Stomach (tissue), 8 donors: ENCODE measurements at regions not wholly inside any gene's neighbourhood (a gene's known extent, or its start where the extent isn't known, plus 50 kb on each side); places are given as distances from the start of the nearest gene placed in this dataset.

Source experiments
- DNase-seq, 2 donors: peaks; one replicate each; pipeline versions ENCODE4 v3.0.0 to v3.0.0-alpha.2; 2013 to 2019
- H3K27ac ChIP-seq, 5 donors: fragments of 200-600 bp in 4 of 5; sonication (generic) in 4 of 5; one replicate each; pipeline ENCODE4 v1.5.1; 2013 to 2019; ENCODE audit warnings: mild to moderate bottlenecking in 1 of 5, moderate library complexity in 1 of 5
- H3K27me3 ChIP-seq, 3 donors: fragments of 200-600 bp; sonication (generic); one replicate each; pipeline ENCODE4 v1.5.1; 2017 to 2019; ENCODE audit warnings: mixed run types in 1 of 3
- H3K36me3 ChIP-seq, 4 donors: fragments of 200-600 bp; sonication (generic); 1 replicate in 3 of 4; 2 replicates in 1 of 4; pipeline ENCODE4 v1.5.1; 2016 to 2019
- H3K4me1 ChIP-seq, 4 donors: fragments of 200-600 bp; sonication (generic); one replicate each; pipeline ENCODE4 v1.5.1; 2016 to 2019
- H3K4me3 ChIP-seq, 4 donors: fragments of 200-600 bp; sonication (generic) in 3 of 4; one replicate each; pipeline ENCODE4 v1.5.1; 2016 to 2019; ENCODE audit warnings: mild to moderate bottlenecking in 1 of 4
- H3K9me3 ChIP-seq, 4 donors: fragments of 200-600 bp; sonication (generic); one replicate each; pipeline ENCODE4 v1.5.1; 2016 to 2019
- EP300 ChIP-seq: sonication (generic); formaldehyde crosslinking; IDR thresholded peaks from one replicate; pipeline ENCODE4 v1.6.1; 2017; ENCODE audit warnings: antibody characterized with exemption
- POLR2A ChIP-seq, 4 donors: fragments of 450-650 bp; IDR thresholded peaks; one replicate each; pipeline ENCODE4 v1.6.1; 2016; ENCODE audit warnings: antibody characterized with exemption in 4 of 4, control low read depth in 2 of 4, mild to moderate bottlenecking in 1 of 4, moderate library complexity in 1 of 4
- POLR2AphosphoS5 ChIP-seq, 3 donors: sonication (generic); formaldehyde crosslinking; IDR thresholded peaks; one replicate each; pipeline ENCODE4 v1.6.1; 2016; ENCODE audit warnings: antibody characterized with exemption in 3 of 3
- WGBS, 5 donors: extraction: QIAGEN DNeasy Blood & Tissue Kit in 3 of 5; methylation state at CpG; one replicate each; pipeline versions ENCODE4 v1.1.5 to v1.1.7; 2013 to 2018; 5-methylcytosine and 5-hydroxymethylcytosine counted together
- intact Hi-C: fragments of 100-400 bp; cut with DNase I; formaldehyde crosslinking; loops from one replicate; pipeline ENCODE4 v1.15.1; 2023; ENCODE audit warnings: low total_unique reads
- TF ChIP-seq, protein P1 (sequence below), 7 experiments: fragments of 450-650 bp in 4 of 7; fragments of 200-600 bp in 3 of 7; sonication (generic) in 3 of 7; IDR thresholded peaks; one replicate each; pipeline ENCODE4 v1.5.1; 2016 to 2019; ENCODE audit warnings: antibody characterized with exemption in 7 of 7, control low read depth in 2 of 7, mild to moderate bottlenecking in 1 of 7
- donor health status: healthy with polysubstance abuse.
- donor health status: Bipolar disorder and iron deficiency.
- donor health status: healthy.

DNA sequence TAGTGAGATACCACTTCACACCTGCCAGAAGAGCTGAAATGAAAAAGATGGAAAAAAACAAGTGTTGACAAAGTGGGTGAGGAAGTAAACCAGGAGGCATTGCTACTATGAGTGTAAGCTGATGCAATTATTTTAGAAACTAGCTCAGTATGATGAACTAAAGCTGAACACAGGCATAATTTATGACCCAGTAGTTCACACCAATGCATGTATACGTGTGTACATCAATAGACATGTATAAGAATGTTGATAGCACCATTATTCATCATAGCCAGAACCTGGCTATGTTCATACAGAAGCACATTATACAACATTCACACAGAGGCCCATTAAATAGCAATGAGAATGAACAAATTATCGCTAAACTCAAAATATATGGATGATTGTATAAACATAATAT is 83.1 kb upstream of the SPOPL start:
- Histone ChIP-seq H3K36me3 (no peaks in the 10 kb centered on the region), H3K27ac (no peak overlapping the region), H3K4me1 (peaks cover 0 to 8% (median 3%) of the 10 kb centered on the region in 4 donors), H3K4me3 (no peak overlapping the region), H3K27me3 (no peaks in the 10 kb centered on the region), H3K9me3 (peaks cover 0 to 13% (median 8%) of the 10 kb centered on the region in 4 donors)
- WGBS, 5 donors = 86 to 97% (median 88%) methylated on average over 2 of the region's 2 CpGs
- DNase-seq = no peak
- intact Hi-C loops = no loop called here
- TF ChIP-seq, protein P1, sequence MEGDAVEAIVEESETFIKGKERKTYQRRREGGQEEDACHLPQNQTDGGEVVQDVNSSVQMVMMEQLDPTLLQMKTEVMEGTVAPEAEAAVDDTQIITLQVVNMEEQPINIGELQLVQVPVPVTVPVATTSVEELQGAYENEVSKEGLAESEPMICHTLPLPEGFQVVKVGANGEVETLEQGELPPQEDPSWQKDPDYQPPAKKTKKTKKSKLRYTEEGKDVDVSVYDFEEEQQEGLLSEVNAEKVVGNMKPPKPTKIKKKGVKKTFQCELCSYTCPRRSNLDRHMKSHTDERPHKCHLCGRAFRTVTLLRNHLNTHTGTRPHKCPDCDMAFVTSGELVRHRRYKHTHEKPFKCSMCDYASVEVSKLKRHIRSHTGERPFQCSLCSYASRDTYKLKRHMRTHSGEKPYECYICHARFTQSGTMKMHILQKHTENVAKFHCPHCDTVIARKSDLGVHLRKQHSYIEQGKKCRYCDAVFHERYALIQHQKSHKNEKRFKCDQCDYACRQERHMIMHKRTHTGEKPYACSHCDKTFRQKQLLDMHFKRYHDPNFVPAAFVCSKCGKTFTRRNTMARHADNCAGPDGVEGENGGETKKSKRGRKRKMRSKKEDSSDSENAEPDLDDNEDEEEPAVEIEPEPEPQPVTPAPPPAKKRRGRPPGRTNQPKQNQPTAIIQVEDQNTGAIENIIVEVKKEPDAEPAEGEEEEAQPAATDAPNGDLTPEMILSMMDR (IDR thresholded peaks at IDR 0.05) = no peak
- no peak for TF ChIP-seq EP300

DNA sequence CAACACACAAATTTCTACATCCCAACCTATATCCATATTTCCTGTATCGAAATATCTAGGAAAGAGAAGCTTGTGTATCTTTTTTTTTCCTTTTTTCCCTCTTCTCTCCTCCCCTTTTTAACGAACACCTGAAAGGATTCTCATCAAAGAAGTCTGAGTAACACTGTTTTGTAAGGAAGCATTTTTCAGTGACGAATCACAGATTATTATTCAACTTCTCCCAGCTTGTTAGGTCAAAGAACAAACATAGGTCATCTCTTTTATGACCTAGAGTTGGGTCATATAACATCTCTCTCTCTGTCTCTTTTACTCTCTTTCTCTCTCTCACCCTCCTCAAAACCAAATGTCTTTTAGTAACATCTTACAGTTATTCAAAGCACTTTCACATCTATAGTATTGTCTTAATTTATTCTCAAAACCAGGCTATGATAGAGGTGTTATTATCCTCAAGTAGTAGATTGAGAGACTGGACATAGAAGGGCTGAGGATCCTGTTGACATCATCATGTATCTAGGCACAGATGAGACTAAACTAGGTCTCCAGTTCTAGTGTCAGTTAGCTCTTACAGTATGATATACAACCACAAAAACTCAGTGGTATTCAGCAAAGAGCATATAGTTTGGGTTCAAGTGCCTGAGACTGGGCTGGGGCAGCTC is 80.1 kb upstream of the SPOPL start:
- Histone ChIP-seq H3K4me1 (peaks cover 0 to 8% (median 3%) of the 10 kb centered on the region in 4 donors), H3K27ac (no peak overlapping the region), H3K27me3 (no peaks in the 10 kb centered on the region), H3K4me3 (no peak overlapping the region), H3K36me3 (peaks cover 0 to 2% (median 0%) of the 10 kb centered on the region in 4 donors), H3K9me3 (peaks cover 0 to 7% (median 6%) of the 10 kb centered on the region in 4 donors)
- TF ChIP-seq POLR2AphosphoS5 (IDR thresholded peaks at IDR 0.05) (no peak), EP300 (no peak), POLR2A (IDR thresholded peaks at IDR 0.05) (no peak)
- TF ChIP-seq, protein P1 (IDR thresholded peaks at IDR 0.05) = no peak
- WGBS, 5 donors = 65 to 78% (median 75%) methylated on average over 3 of the region's 3 CpGs
- DNase-seq = no peak
- intact Hi-C loops = no loop called here

- peak in 1 of 2 donors; percentile 30 for DNase-seq
- Histone ChIP-seq H3K4me1 (peaks cover 0 to 8% (median 3%) of the 10 kb centered on the region in 4 donors), H3K36me3 (peaks cover 0 to 4% (median 0%) of the 10 kb centered on the region in 4 donors), H3K4me3 (no peak overlapping the region), H3K9me3 (peaks cover 0 to 12% (median 7%) of the 10 kb centered on the region in 4 donors), H3K27ac (no peak overlapping the region), H3K27me3 (no peaks in the 10 kb centered on the region)
- intact Hi-C loops = no loop called here
- no peak for TF ChIP-seq POLR2A (IDR thresholded peaks at IDR 0.05)
- no peak for TF ChIP-seq EP300
- TF ChIP-seq, protein P1 (IDR thresholded peaks at IDR 0.05) = no peak
- no peak for TF ChIP-seq POLR2AphosphoS5 (IDR thresholded peaks at IDR 0.05)
These were observed 79.6 kb upstream of the SPOPL start for GRCh38 chr2:138421971-138422335.

DNA sequence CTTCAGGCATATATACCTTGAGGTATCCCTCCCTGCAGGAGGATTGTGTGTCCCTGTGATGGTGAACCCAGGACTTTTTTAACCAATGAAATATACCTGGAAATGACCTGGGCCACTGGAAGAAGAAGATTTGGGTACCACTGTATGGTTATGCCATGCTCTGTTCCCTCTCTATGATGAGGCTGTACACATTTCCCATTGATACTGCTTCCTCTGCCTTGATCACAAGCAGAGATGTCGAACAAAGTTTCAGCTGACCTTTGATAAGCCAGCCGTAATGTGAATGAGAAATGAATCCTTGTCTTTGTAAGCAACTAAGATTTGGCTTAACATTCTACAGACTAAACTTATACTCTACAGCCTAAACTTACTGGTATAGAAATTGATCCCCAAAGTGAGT is 78.4 kb upstream of the SPOPL start:
- intact Hi-C loops = no loop called here
- 85 to 96% (median 90%) methylated on average over 2 of the region's 2 CpGs for WGBS, 5 donors
- Histone ChIP-seq H3K27ac (no peak overlapping the region), H3K9me3 (peaks cover 0 to 14% (median 7%) of the 10 kb centered on the region in 4 donors), H3K4me3 (no peak overlapping the region), H3K27me3 (no peaks in the 10 kb centered on the region), H3K4me1 (peaks cover 0 to 8% (median 3%) of the 10 kb centered on the region in 4 donors), H3K36me3 (peaks cover 0 to 4% (median 0%) of the 10 kb centered on the region in 4 donors)
- DNase-seq = no peak
- TF ChIP-seq POLR2A (IDR thresholded peaks at IDR 0.05) (no peak), POLR2AphosphoS5 (IDR thresholded peaks at IDR 0.05) (no peak)
- TF ChIP-seq, protein P1 (IDR thresholded peaks at IDR 0.05) = no peak
